Pancreas (tissue), 10 donors: ENCODE measurements at regions not wholly inside any gene's neighbourhood (a gene's known extent, or its start where the extent isn't known, plus 50 kb on each side); places are given as distances from the start of the nearest gene placed in this dataset.

Source experiments
- ATAC-seq, 4 donors: fragments of 200-7000 bp; cut with Tn5 transposase; one replicate each; pipeline versions ENCODE4 v1.8.0 to v1.9.1; 2020; ENCODE audit warnings: mild to moderate bottlenecking in 4 of 4, moderate library complexity in 4 of 4
- DNase-seq, 6 donors: peaks; one replicate each; pipeline ENCODE4 v3.0.0-alpha.2; 2020
- FAIRE-seq: peaks from 2 replicates; lab custom pipeline; 2012; peaks lifted over from hg19 to GRCh38; lab: Jason Lieb, UNC
- H3K27ac ChIP-seq, 4 donors: fragments of 200-600 bp; sonication (generic); 1 replicate in 3 of 4; 2 replicates in 1 of 4; pipeline versions ENCODE4 v1.5.0 to v1.8.0; 2020
- H3K27me3 ChIP-seq, 4 donors: fragments of 200-600 bp; one replicate each; pipeline ENCODE4 v1.8.0; 2021
- H3K36me3 ChIP-seq, 3 donors: fragments of 200-600 bp; sonication (generic) in 1 of 3; one replicate each; pipeline versions ENCODE4 v1.5.0 to v1.8.0; 2020 to 2021
- H3K4me1 ChIP-seq, 3 donors: fragments of 200-600 bp; one replicate each; pipeline ENCODE4 v1.8.0; 2021
- H3K4me3 ChIP-seq, 4 donors: fragments of 200-600 bp; sonication (generic) in 2 of 4; one replicate each; pipeline versions ENCODE4 v1.5.0 to v1.8.0; 2020 to 2021
- H3K9me3 ChIP-seq, 4 donors: fragments of 200-600 bp; one replicate each; pipeline ENCODE4 v1.8.0; 2021
- WGBS, 2 donors: extraction: QIAGEN DNeasy Blood & Tissue Kit; methylation state at CpG; one replicate each; pipeline ENCODE4 v1.1.7; 2013; 5-methylcytosine and 5-hydroxymethylcytosine counted together
- intact Hi-C, 3 donors: fragments of 100-400 bp; cut with DNase I; formaldehyde crosslinking; loops; one replicate each; pipeline versions ENCODE4 v1.11.1 to v1.14.2; 2022
- TF ChIP-seq, protein P1 (sequence below), 4 donors: fragments of 200-600 bp; sonication (generic) in 3 of 4; IDR thresholded peaks; one replicate each; pipeline versions ENCODE4 v1.5.0 to v1.8.0; 2021; ENCODE audit warnings: antibody characterized with exemption in 4 of 4
- donor health status: healthy with polysubstance abuse.
- donor health status: DM: no; HTN: no; CAD: no; lungs with moderate emphysema.
- donor health status: DM: no; HTN: no; CAD: no.
- donor health status: control.
- donor health status: control.
- donor health status: Bipolar disorder and iron deficiency.
- donor health status: DM: yes; HTN: yes; CAD: no.
- donor health status: DM: no; HTN: no; CAD: no.
- donor health status: DM: no; HTN: no; CAD: no.
- donor health status: DM: yes; HTN: yes; CAD: no.

- intact Hi-C loops, result no loop called here
- no peak for ATAC-seq
Observed at GRCh38 chr1:118271883-118272282, 86.9 kb upstream of the SPAG17 start.

GRCh38 chr1:118269598-118269997, 84.6 kb upstream of the SPAG17 start:
- Histone ChIP-seq H3K27ac (no peak overlapping the region), H3K27me3 (no peaks in the 10 kb centered on the region), H3K4me3 (no peak overlapping the region), H3K36me3 (no peaks in the 10 kb centered on the region), H3K4me1 (no peaks in the 10 kb centered on the region), H3K9me3 (no peaks in the 10 kb centered on the region)
- FAIRE-seq (no peak), ATAC-seq (no peak), DNase-seq (no peak)
- 39 to 45% methylated on average over 2 of the region's 2 CpGs for WGBS, 2 donors
- intact Hi-C loops, result no loop called here
- TF ChIP-seq, protein P1, sequence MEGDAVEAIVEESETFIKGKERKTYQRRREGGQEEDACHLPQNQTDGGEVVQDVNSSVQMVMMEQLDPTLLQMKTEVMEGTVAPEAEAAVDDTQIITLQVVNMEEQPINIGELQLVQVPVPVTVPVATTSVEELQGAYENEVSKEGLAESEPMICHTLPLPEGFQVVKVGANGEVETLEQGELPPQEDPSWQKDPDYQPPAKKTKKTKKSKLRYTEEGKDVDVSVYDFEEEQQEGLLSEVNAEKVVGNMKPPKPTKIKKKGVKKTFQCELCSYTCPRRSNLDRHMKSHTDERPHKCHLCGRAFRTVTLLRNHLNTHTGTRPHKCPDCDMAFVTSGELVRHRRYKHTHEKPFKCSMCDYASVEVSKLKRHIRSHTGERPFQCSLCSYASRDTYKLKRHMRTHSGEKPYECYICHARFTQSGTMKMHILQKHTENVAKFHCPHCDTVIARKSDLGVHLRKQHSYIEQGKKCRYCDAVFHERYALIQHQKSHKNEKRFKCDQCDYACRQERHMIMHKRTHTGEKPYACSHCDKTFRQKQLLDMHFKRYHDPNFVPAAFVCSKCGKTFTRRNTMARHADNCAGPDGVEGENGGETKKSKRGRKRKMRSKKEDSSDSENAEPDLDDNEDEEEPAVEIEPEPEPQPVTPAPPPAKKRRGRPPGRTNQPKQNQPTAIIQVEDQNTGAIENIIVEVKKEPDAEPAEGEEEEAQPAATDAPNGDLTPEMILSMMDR (IDR thresholded peaks at IDR 0.05), result no peak

More at GRCh38 chr1:118271883-118272282, 86.9 kb upstream of the SPAG17 start:
- no peak for FAIRE-seq
- no peaks in the 10 kb centered on the region for H3K9me3 ChIP-seq
- no peaks in the 10 kb centered on the region for H3K27me3 ChIP-seq
- H3K27ac ChIP-seq, result no peak overlapping the region
- 85 to 89% methylated on average over 3 of the region's 3 CpGs for WGBS, 2 donors
- TF ChIP-seq, protein P1 (IDR thresholded peaks at IDR 0.05), result no peak
- DNase-seq, result no peak
- no peaks in the 10 kb centered on the region for H3K36me3 ChIP-seq
- no peak overlapping the region for H3K4me3 ChIP-seq
- H3K4me1 ChIP-seq, result no peaks in the 10 kb centered on the region

- no peak overlapping the region for H3K4me3 ChIP-seq
- no peaks in the 10 kb centered on the region for H3K4me1 ChIP-seq
- H3K9me3 ChIP-seq, result no peaks in the 10 kb centered on the region
- intact Hi-C loops, result no loop called here
- ATAC-seq, result no peak
- no peak for DNase-seq
- WGBS, 2 donors, result 65 to 67% methylated on average over 3 of the region's 3 CpGs
- H3K27ac ChIP-seq, result no peak overlapping the region
- TF ChIP-seq, protein P1 (IDR thresholded peaks at IDR 0.05), result no peak
- no peaks in the 10 kb centered on the region for H3K36me3 ChIP-seq
- FAIRE-seq, result no peak
- no peaks in the 10 kb centered on the region for H3K27me3 ChIP-seq
Observed at GRCh38 chr1:118266436-118266835, 81.4 kb upstream of the SPAG17 start.

GRCh38 chr1:118264343-118264742, 79.3 kb upstream of the SPAG17 start:
- Histone ChIP-seq H3K36me3 (no peaks in the 10 kb centered on the region), H3K27ac (no peak overlapping the region), H3K4me3 (no peak overlapping the region), H3K9me3 (no peaks in the 10 kb centered on the region), H3K4me1 (no peaks in the 10 kb centered on the region), H3K27me3 (no peaks in the 10 kb centered on the region)
- intact Hi-C loops, result no loop called here
- ATAC-seq (no peak), FAIRE-seq (no peak), DNase-seq (no peak)
- TF ChIP-seq, protein P1 (IDR thresholded peaks at IDR 0.05), result no peak
- WGBS, 2 donors, result 84 to 91% methylated on average over 3 of the region's 3 CpGs

GRCh38 chr1:118262865-118263264, 77.8 kb upstream of the SPAG17 start:
- Histone ChIP-seq H3K9me3 (no peaks in the 10 kb centered on the region), H3K36me3 (no peaks in the 10 kb centered on the region), H3K27me3 (no peaks in the 10 kb centered on the region), H3K4me3 (no peak overlapping the region), H3K27ac (no peak overlapping the region), H3K4me1 (no peaks in the 10 kb centered on the region)
- no peak for DNase-seq
- 87 to 95% methylated on average over 2 of the region's 2 CpGs for WGBS, 2 donors
- TF ChIP-seq, protein P1 (IDR thresholded peaks at IDR 0.05), result no peak
- no peak for FAIRE-seq
- no peak for ATAC-seq
- intact Hi-C loops, result no loop called here
